H1 (cell line): ENCODE measurements at regions not wholly inside any gene's neighbourhood (a gene's known extent, or its start where the extent isn't known, plus 50 kb on each side); places are given as distances from the start of the nearest gene placed in this dataset.

Source experiments
- CTCF ChIA-PET: fragments of 300-600 bp; sonication (Branson Sonifier 250); formaldehyde crosslinking; loops from one replicate; lab custom pipeline; 2021; ENCODE audit not compliant: partially characterized antibody; lab: Charles Lee
- POLR2A ChIA-PET: fragments of 300-600 bp; sonication (Branson Sonifier 250); formaldehyde crosslinking; loops from one replicate; lab custom pipeline; 2021; ENCODE audit warnings: inconsistent platforms; ENCODE audit not compliant: partially characterized antibody; lab: Charles Lee
- DNase-seq, 2 experiments: peaks; one replicate each; pipeline versions ENCODE4 v3.0.0 to v3.0.0-alpha.2; 2010 to 2022; ENCODE audit warnings: low spot score in 2 of 2, low read depth in 1 of 2, mixed read lengths in 1 of 2
- FAIRE-seq: peaks from 2 replicates; lab custom pipeline; 2011; peaks lifted over from hg19 to GRCh38; lab: Jason Lieb, UNC
- H2AFZ ChIP-seq: 2 replicates; pipeline ENCODE4 v1.8.1; 2012; ENCODE audit warnings: low read length, inconsistent platforms
- H2AK5ac ChIP-seq: 2 replicates; pipeline ENCODE4 v1.6.1; 2013; ENCODE audit warnings: low read depth, low read length
- H2BK120ac ChIP-seq: replicated peaks from 2 replicates; pipeline ENCODE3; 2013; ENCODE audit warnings: low read depth, low read length, inconsistent platforms
- H2BK12ac ChIP-seq: 2 replicates; pipeline ENCODE4 v1.6.1; 2013; ENCODE audit warnings: low read depth, low read length
- H2BK15ac ChIP-seq: 2 replicates; pipeline ENCODE4 v1.6.1; 2013; ENCODE audit warnings: low read length
- H2BK20ac ChIP-seq: 2 replicates; pipeline ENCODE4 v1.6.1; 2013; ENCODE audit warnings: low read length
- H2BK5ac ChIP-seq: 2 replicates; pipeline ENCODE4 v1.6.1; 2013; ENCODE audit warnings: low read depth, low read length
- H3K14ac ChIP-seq: 2 replicates; pipeline ENCODE4 v1.6.1; 2013; ENCODE audit warnings: inconsistent platforms; ENCODE audit not compliant: insufficient read length
- H3K18ac ChIP-seq: 2 replicates; pipeline ENCODE4 v1.6.1; 2013; ENCODE audit warnings: low read length; ENCODE audit errors: extremely low read depth
- H3K23ac ChIP-seq: 2 replicates; pipeline ENCODE4 v1.6.1; 2013; ENCODE audit warnings: inconsistent platforms; ENCODE audit not compliant: insufficient read length
- H3K23me2 ChIP-seq: 2 replicates; pipeline ENCODE4 v1.6.1; 2013; ENCODE audit warnings: low read depth, low read length
- H3K27ac ChIP-seq: 2 replicates; pipeline ENCODE4 v1.6.1; 2011; ENCODE audit warnings: low read depth, low read length, inconsistent platforms
- H3K27me3 ChIP-seq, 4 experiments: replicated peaks in 1 of 4; 1 replicate in 1 of 4; 2 replicates in 3 of 4; pipeline versions ENCODE4 v1.6.1 to v1.8.1; 2011 to 2013; ENCODE audit warnings: low read length in 3 of 4, mild to moderate bottlenecking in 3 of 4, inconsistent platforms in 2 of 4, mixed read lengths in 2 of 4, moderate library complexity in 1 of 4; ENCODE audit not compliant: control insufficient read depth in 3 of 4, insufficient read depth in 3 of 4; ENCODE audit errors: extremely low read depth in 1 of 4
- H3K36me3 ChIP-seq, 4 experiments: 2 replicates each; pipeline versions ENCODE4 v1.6.1 to v1.8.1; 2011 to 2013; ENCODE audit warnings: mild to moderate bottlenecking in 4 of 4, low read length in 3 of 4, moderate library complexity in 2 of 4, control low read depth in 1 of 4, inconsistent platforms in 1 of 4; ENCODE audit not compliant: insufficient read depth in 4 of 4, control insufficient read depth in 2 of 4
- H3K4ac ChIP-seq: replicated peaks from 2 replicates; pipeline ENCODE3; 2013; ENCODE audit warnings: low read length, low read depth, mixed read lengths, inconsistent platforms; ENCODE audit not compliant: insufficient read length
- H3K4me1 ChIP-seq, 4 experiments: replicated peaks in 1 of 4; 1 replicate in 1 of 4; 2 replicates in 3 of 4; pipeline versions ENCODE4 v1.6.1 to v1.8.1; 2011 to 2013; ENCODE audit warnings: low read length in 3 of 4, inconsistent platforms in 2 of 4, mixed read lengths in 1 of 4; ENCODE audit not compliant: insufficient read depth in 4 of 4, control insufficient read depth in 3 of 4
- H3K4me2 ChIP-seq, 2 experiments: 2 replicates each; pipeline versions ENCODE4 v1.6.1 to v1.8.1; 2011 to 2013; ENCODE audit warnings: low read depth in 2 of 2, low read length in 2 of 2, control low read depth in 1 of 2, inconsistent platforms in 1 of 2, mild to moderate bottlenecking in 1 of 2; ENCODE audit not compliant: insufficient read depth in 1 of 2
- H3K4me3 ChIP-seq, 4 experiments: fragments of 200-600, 300-600 bp in 1 of 4; sonication (generic), shearing (Covaris generic), sonication (Bioruptor Twin) in 1 of 4; 2 replicates each; pipeline versions ENCODE4 v1.5.1 to v1.8.1; 2011 to 2016; ENCODE audit warnings: low read length in 4 of 4, low read depth in 3 of 4, control low read depth in 2 of 4, inconsistent platforms in 2 of 4, mild to moderate bottlenecking in 2 of 4, mixed read lengths in 1 of 4, moderate library complexity in 1 of 4; ENCODE audit not compliant: insufficient read depth in 2 of 4; ENCODE audit errors: extremely low read depth in 1 of 4
- H3K56ac ChIP-seq: replicated peaks from 2 replicates; pipeline ENCODE3; 2013; ENCODE audit warnings: low read depth, mild to moderate bottlenecking, mixed read lengths, low read length, inconsistent platforms; ENCODE audit not compliant: insufficient read length
- H3K79me1 ChIP-seq: 2 replicates; pipeline ENCODE4 v1.6.1; 2013; ENCODE audit warnings: low read depth, low read length, control low read depth
- H3K79me2 ChIP-seq, 2 experiments: 2 replicates each; pipeline versions ENCODE4 v1.6.1 to v1.8.1; 2012 to 2013; ENCODE audit warnings: low read length in 2 of 2, mild to moderate bottlenecking in 2 of 2, inconsistent platforms in 1 of 2; ENCODE audit not compliant: insufficient read depth in 2 of 2, control insufficient read depth in 1 of 2
- H3K9ac ChIP-seq, 4 experiments: replicated peaks in 1 of 4; 1 replicate in 1 of 4; 2 replicates in 3 of 4; pipeline versions ENCODE4 v1.6.1 to v1.8.1; 2011 to 2013; ENCODE audit warnings: low read depth in 3 of 4, low read length in 3 of 4, control low read depth in 2 of 4, mild to moderate bottlenecking in 2 of 4, moderate library complexity in 2 of 4, inconsistent platforms in 1 of 4; ENCODE audit errors: extremely low read depth in 1 of 4
- H3K9me3 ChIP-seq, 2 experiments: 2 replicates each; pipeline versions ENCODE4 v1.6.1 to v1.8.1; 2012 to 2013; ENCODE audit warnings: mild to moderate bottlenecking in 2 of 2, moderate library complexity in 2 of 2, control low read depth in 1 of 2, inconsistent platforms in 1 of 2, low read depth in 1 of 2, low read length in 1 of 2, mixed read lengths in 1 of 2; ENCODE audit not compliant: insufficient read depth in 2 of 2
- H4K20me1 ChIP-seq, 2 experiments: replicated peaks in 1 of 2; 2 replicates each; pipeline versions ENCODE3 to v1.8.1; 2011 to 2013; ENCODE audit warnings: inconsistent platforms in 2 of 2, low read length in 2 of 2, mild to moderate bottlenecking in 1 of 2; ENCODE audit not compliant: insufficient read depth in 2 of 2, control insufficient read depth in 1 of 2
- H4K5ac ChIP-seq: 2 replicates; pipeline ENCODE4 v1.6.1; 2013; ENCODE audit warnings: low read length, low read depth, mixed read lengths, inconsistent platforms; ENCODE audit not compliant: insufficient read length
- H4K8ac ChIP-seq: 2 replicates; pipeline ENCODE4 v1.8.0; 2013; ENCODE audit warnings: mild to moderate bottlenecking, moderate library complexity, low read length, inconsistent platforms; ENCODE audit not compliant: insufficient read depth; ENCODE audit errors: extremely low read depth
- H4K91ac ChIP-seq: replicated peaks from 2 replicates; pipeline ENCODE3; 2013; ENCODE audit warnings: low read length, mixed read lengths, inconsistent platforms; ENCODE audit not compliant: insufficient read length
- FOSL1 ChIP-seq: IDR thresholded peaks from 2 replicates; pipeline ENCODE4 v1.6.1; 2011; ENCODE audit warnings: mild to moderate bottlenecking, low read depth, low read length, moderate library complexity; ENCODE audit not compliant: insufficient read depth
- WGBS, 2 experiments: shearing (Covaris generic) in 1 of 2; methylation state at CpG; one replicate each; pipeline versions ENCODE4 v1.1.6 to v1.1.7; 2013 to 2015; ENCODE audit warnings: low lambda C conversion rate in 2 of 2, mixed read lengths in 2 of 2, inconsistent platforms in 1 of 2, low coverage in 1 of 2, missing lambda C conversion rate in 1 of 2; ENCODE audit not compliant: insufficient replicate concordance in 2 of 2, insufficient coverage in 1 of 2, insufficient read length in 1 of 2; ENCODE audit errors: extremely low coverage in 1 of 2, missing lambda C conversion rate in 1 of 2; 5-methylcytosine and 5-hydroxymethylcytosine counted together

DNA sequence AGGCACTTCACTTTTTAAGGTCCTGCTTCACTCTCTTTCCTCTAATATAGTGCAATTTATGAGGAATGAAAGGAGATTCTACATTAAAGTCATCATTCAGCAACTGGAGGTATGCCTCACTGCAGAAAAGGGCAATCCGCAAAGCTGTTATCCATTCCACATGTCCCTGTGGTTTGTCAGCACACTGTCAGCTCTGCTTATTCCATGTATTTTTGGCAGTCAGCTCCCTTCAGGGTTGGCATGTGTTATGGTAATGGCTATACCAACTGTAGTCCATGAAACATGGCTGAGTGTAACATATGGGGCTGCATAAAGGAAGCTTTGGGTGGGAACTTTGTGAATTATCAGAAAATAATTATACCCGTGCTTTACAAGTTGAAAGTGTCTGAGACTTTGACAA lies 154.1 kb downstream of the GALC start:
- no peak overlapping the region for H4K91ac ChIP-seq
- H3K27ac ChIP-seq, result no peak overlapping the region
- no peak overlapping the region for H3K18ac ChIP-seq
- FAIRE-seq (no peak), DNase-seq (no peak)
- ChIA-PET POLR2A (no interaction called here), CTCF (interaction anchor here (1.0 to 1.8 kb wide), 4 partner anchors 10 to 33 kb away, joined by 3 to 5 read pairs (median 4); no protein-coding TSS in a partner anchor)
- H3K14ac ChIP-seq, result no peak overlapping the region
- H4K8ac ChIP-seq, result no peak overlapping the region
- no peak overlapping the region for H3K23ac ChIP-seq
- no peak overlapping the region for H2BK120ac ChIP-seq
- no peak overlapping the region for H3K4me2 ChIP-seq
- no peak overlapping the region for H3K4me3 ChIP-seq
- no peak overlapping the region for H2AK5ac ChIP-seq
- WGBS, 2 experiments, result 97% methylated on average over 2 of the region's 2 CpGs; no CpG with 5 or more reads in 1 of the 2 experiments
- no peak overlapping the region for H4K5ac ChIP-seq
- no peak overlapping the region for H3K56ac ChIP-seq
- no peak overlapping the region for H2BK5ac ChIP-seq
- no peak overlapping the region for H2BK20ac ChIP-seq
- no peak overlapping the region for H3K4ac ChIP-seq
- H3K4me1 ChIP-seq, result no peaks in the 10 kb centered on the region
- no peaks in the 10 kb centered on the region for H4K20me1 ChIP-seq
- H3K79me2 ChIP-seq, result no peaks in the 10 kb centered on the region
- H3K23me2 ChIP-seq, result no peaks in the 10 kb centered on the region
- H3K27me3 ChIP-seq, result no peaks in the 10 kb centered on the region
- H2BK12ac ChIP-seq, result no peak overlapping the region
- H2BK15ac ChIP-seq, result no peak overlapping the region
- no peak overlapping the region for H3K9ac ChIP-seq
- H2AFZ ChIP-seq, result no peak overlapping the region
- H3K79me1 ChIP-seq, result no peaks in the 10 kb centered on the region
- H3K36me3 ChIP-seq, result no peaks in the 10 kb centered on the region
- no peaks in the 10 kb centered on the region for H3K9me3 ChIP-seq
- TF ChIP-seq FOSL1, result no peak
